CD14-positive monocyte (primary cell): ENCODE measurements at regions not wholly inside any gene's neighbourhood (a gene's known extent, or its start where the extent isn't known, plus 50 kb on each side); places are given as distances from the start of the nearest gene placed in this dataset.

ENCODE experiments used
- DNase-seq, 3 donors: peaks; one replicate each; pipeline ENCODE4 v3.0.0-alpha.2; 2011 to 2022
- H2AFZ ChIP-seq: 2 replicates; pipeline ENCODE4 v1.6.0; 2012; ENCODE audit warnings: mild to moderate bottlenecking, low read depth, low read length, inconsistent platforms; ENCODE audit not compliant: insufficient read depth, poor library complexity, severe bottlenecking
- H3K27ac ChIP-seq, 2 donors: 1 replicate in 1 of 2; 2 replicates in 1 of 2; pipeline ENCODE4 v1.5.1; 2012 to 2013; ENCODE audit warnings: low read length in 2 of 2, control low read depth in 1 of 2, inconsistent platforms in 1 of 2, low read depth in 1 of 2, mild to moderate bottlenecking in 1 of 2
- H3K27me3 ChIP-seq, 2 donors: one replicate each; pipeline versions ENCODE4 v1.6.0 to v1.6.1; 2011 to 2013; ENCODE audit warnings: low read length in 2 of 2; ENCODE audit not compliant: control insufficient read depth in 2 of 2, insufficient read depth in 2 of 2
- H3K36me3 ChIP-seq, 2 donors: replicated peaks in 1 of 2; 1 replicate in 1 of 2; 2 replicates in 1 of 2; pipeline versions ENCODE4 v1.5.1 to v1.6.1; 2012 to 2013; ENCODE audit warnings: low read length in 2 of 2, control low read depth in 1 of 2, inconsistent platforms in 1 of 2, mild to moderate bottlenecking in 1 of 2; ENCODE audit not compliant: insufficient read depth in 2 of 2, control insufficient read depth in 1 of 2
- H3K4me1 ChIP-seq, 2 donors: 1 replicate in 1 of 2; 2 replicates in 1 of 2; pipeline versions ENCODE4 v1.5.1 to v1.6.1; 2012 to 2013; ENCODE audit warnings: low read length in 2 of 2, control low read depth in 1 of 2, inconsistent platforms in 1 of 2, mild to moderate bottlenecking in 1 of 2, moderate library complexity in 1 of 2; ENCODE audit not compliant: insufficient read depth in 2 of 2, control insufficient read depth in 1 of 2
- H3K4me2 ChIP-seq: replicated peaks from 2 replicates; pipeline ENCODE3; 2012; ENCODE audit warnings: low read length, moderate library complexity, mild to moderate bottlenecking; ENCODE audit not compliant: poor library complexity, severe bottlenecking; ENCODE audit errors: extremely low read depth
- H3K4me3 ChIP-seq, 3 experiments: fragments of 200-600 bp in 1 of 3; sonication (generic) in 1 of 3; replicated peaks in 1 of 3; 1 replicate in 2 of 3; 2 replicates in 1 of 3; pipeline ENCODE4 v1.5.1; 2011 to 2013; ENCODE audit warnings: low read length in 3 of 3, mild to moderate bottlenecking in 3 of 3, control low read depth in 2 of 3, low read depth in 2 of 3, inconsistent platforms in 1 of 3, moderate library complexity in 1 of 3
- H3K79me2 ChIP-seq: 2 replicates; pipeline ENCODE4 v1.6.0; 2012; ENCODE audit warnings: mild to moderate bottlenecking, control low read depth, inconsistent platforms, low read length, moderate library complexity; ENCODE audit not compliant: insufficient read depth
- H3K9ac ChIP-seq: 2 replicates; pipeline ENCODE4 v1.6.0; 2017; ENCODE audit warnings: low read length, mild to moderate bottlenecking; ENCODE audit not compliant: insufficient read depth, poor library complexity, severe bottlenecking
- H3K9me3 ChIP-seq, 2 donors: replicated peaks in 1 of 2; 1 replicate in 1 of 2; 2 replicates in 1 of 2; pipeline versions ENCODE4 v1.5.1 to v1.6.1; 2012 to 2013; ENCODE audit warnings: low read length in 2 of 2, control low read depth in 1 of 2; ENCODE audit not compliant: control insufficient read depth in 1 of 2, insufficient read depth in 1 of 2
- H4K20me1 ChIP-seq: 2 replicates; pipeline ENCODE4 v1.6.0; 2012; ENCODE audit warnings: mild to moderate bottlenecking, low read length, control low read depth, moderate library complexity; ENCODE audit not compliant: insufficient read depth
- H3K27ac Mint-ChIP-seq, 7 donors: one replicate each; pipeline ENCODE4 v1.8.0; 2020; ENCODE audit warnings: mild to moderate bottlenecking in 7 of 7, mixed read lengths in 7 of 7, moderate library complexity in 6 of 7, inconsistent platforms in 2 of 7
- H3K27me3 Mint-ChIP-seq, 3 donors: one replicate each; pipeline ENCODE4 v1.8.0; 2021 to 2022; ENCODE audit warnings: low read depth in 3 of 3, mild to moderate bottlenecking in 3 of 3, mixed read lengths in 3 of 3, moderate library complexity in 3 of 3, inconsistent platforms in 1 of 3
- H3K36me3 Mint-ChIP-seq, 2 donors: one replicate each; pipeline ENCODE4 v1.8.0; 2020; ENCODE audit warnings: mixed read lengths in 2 of 2, inconsistent platforms in 1 of 2, mild to moderate bottlenecking in 1 of 2
- H3K4me1 Mint-ChIP-seq: one replicate; pipeline ENCODE4 v1.8.0; 2020; ENCODE audit warnings: mild to moderate bottlenecking, mixed read lengths
- H3K4me3 Mint-ChIP-seq, 2 donors: one replicate each; pipeline ENCODE4 v1.8.0; 2020; ENCODE audit warnings: mild to moderate bottlenecking in 2 of 2, mixed read lengths in 2 of 2, moderate library complexity in 1 of 2
- H3K9me3 Mint-ChIP-seq, 7 donors: one replicate each; pipeline ENCODE4 v1.8.0; 2020 to 2022; ENCODE audit warnings: mixed read lengths in 7 of 7, mild to moderate bottlenecking in 6 of 7, moderate library complexity in 6 of 7, inconsistent platforms in 2 of 7
- WGBS: methylation state at CpG from one replicate; pipeline ENCODE4 v1.1.5; 2013; ENCODE audit warnings: missing lambda C conversion rate; ENCODE audit not compliant: insufficient coverage; 5-methylcytosine and 5-hydroxymethylcytosine counted together
- intact Hi-C, 2 donors: fragments of 100-400 bp; cut with micrococcal nuclease; formaldehyde crosslinking; loops; one replicate each; pipeline versions ENCODE4 v1.15.0 to v1.15.1; 2023
- TF ChIP-seq, protein P1 (sequence below): fragments of 200-600 bp; IDR thresholded peaks from one replicate; pipeline ENCODE4 v1.8.0; 2022; ENCODE audit warnings: antibody characterized with exemption, mild to moderate bottlenecking

DNA sequence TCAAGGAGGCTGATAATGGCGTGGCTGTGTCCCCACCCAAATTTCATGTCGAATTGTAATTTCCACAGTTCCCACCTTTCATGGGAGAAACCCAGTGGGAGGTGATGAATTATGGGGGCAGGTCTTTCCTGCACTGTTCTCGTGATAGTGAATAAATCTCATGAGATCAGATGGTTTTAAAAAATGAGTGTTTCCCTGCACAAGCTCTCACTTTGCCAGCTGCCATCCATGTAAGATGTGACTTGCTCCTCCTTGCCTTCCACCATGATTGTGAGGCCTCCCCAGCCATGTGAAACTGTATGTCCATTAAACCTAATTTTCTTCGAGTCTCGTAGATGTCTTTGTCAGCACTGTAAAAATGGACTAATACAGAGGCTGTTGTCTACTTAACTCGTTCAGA lies 488.3 kb downstream of the SPRY1 start:
- Histone ChIP-seq H2AFZ (no peak overlapping the region), H3K4me3 (no peak overlapping the region), H3K9me3 (peaks cover 0 to 4% of the 10 kb centered on the region in 2 donors), H3K4me1 (no peaks in the 10 kb centered on the region), H3K27me3 (no peaks in the 10 kb centered on the region), H3K27ac (no peak overlapping the region), H3K36me3 (no peaks in the 10 kb centered on the region), H3K79me2 (no peaks in the 10 kb centered on the region), H4K20me1 (no peaks in the 10 kb centered on the region), H3K9ac (no peak overlapping the region), H3K4me2 (no peak overlapping the region)
- H3K36me3 Mint-ChIP-seq = no peaks in the 10 kb centered on the region
- H3K27ac Mint-ChIP-seq = no peak overlapping the region
- H3K27me3 Mint-ChIP-seq = no peaks in the 10 kb centered on the region
- TF ChIP-seq, protein P1, sequence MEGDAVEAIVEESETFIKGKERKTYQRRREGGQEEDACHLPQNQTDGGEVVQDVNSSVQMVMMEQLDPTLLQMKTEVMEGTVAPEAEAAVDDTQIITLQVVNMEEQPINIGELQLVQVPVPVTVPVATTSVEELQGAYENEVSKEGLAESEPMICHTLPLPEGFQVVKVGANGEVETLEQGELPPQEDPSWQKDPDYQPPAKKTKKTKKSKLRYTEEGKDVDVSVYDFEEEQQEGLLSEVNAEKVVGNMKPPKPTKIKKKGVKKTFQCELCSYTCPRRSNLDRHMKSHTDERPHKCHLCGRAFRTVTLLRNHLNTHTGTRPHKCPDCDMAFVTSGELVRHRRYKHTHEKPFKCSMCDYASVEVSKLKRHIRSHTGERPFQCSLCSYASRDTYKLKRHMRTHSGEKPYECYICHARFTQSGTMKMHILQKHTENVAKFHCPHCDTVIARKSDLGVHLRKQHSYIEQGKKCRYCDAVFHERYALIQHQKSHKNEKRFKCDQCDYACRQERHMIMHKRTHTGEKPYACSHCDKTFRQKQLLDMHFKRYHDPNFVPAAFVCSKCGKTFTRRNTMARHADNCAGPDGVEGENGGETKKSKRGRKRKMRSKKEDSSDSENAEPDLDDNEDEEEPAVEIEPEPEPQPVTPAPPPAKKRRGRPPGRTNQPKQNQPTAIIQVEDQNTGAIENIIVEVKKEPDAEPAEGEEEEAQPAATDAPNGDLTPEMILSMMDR = no peak
- peaks cover 0 to 10% (median 6%) of the 10 kb centered on the region in 7 donors for H3K9me3 Mint-ChIP-seq
- no CpG with 5 or more reads among the region's 6 CpGs for WGBS
- no peak overlapping the region for H3K4me3 Mint-ChIP-seq
- intact Hi-C loops = no loop called here
- no peaks in the 10 kb centered on the region for H3K4me1 Mint-ChIP-seq
- no peak for DNase-seq

DNA sequence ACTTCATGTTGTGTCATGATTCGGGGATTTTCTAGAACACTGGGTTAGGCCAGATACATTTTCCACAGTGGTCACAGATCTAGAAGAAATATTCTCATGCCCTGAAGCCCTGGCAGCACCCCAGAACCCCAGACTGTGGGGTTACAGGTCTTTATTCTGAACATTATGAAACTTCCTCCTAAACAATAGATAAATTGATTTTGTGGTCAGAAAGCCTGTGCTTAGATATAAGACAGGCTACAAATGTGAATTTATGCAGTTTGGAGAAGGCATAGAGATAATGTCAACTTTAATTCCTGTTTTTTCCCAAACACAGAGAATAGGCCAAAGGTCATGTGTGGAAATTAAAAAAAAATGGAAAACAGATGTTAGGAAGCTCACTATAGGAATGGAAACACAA lies 492.9 kb downstream of the SPRY1 start:
- no peak overlapping the region for H3K27ac ChIP-seq
- H3K4me1 ChIP-seq = no peaks in the 10 kb centered on the region
- no peak overlapping the region for H2AFZ ChIP-seq
- Mint-ChIP-seq H3K4me1 (peaks cover 6% of the 10 kb centered on the region), H3K9me3 (peaks cover 0 to 6% (median 5%) of the 10 kb centered on the region in 7 donors), H3K36me3 (no peaks in the 10 kb centered on the region), H3K4me3 (no peak overlapping the region), H3K27me3 (no peaks in the 10 kb centered on the region), H3K27ac (no peak overlapping the region)
- TF ChIP-seq, protein P1 = no peak
- no peak overlapping the region for H3K4me2 ChIP-seq
- no peaks in the 10 kb centered on the region for H3K79me2 ChIP-seq
- H3K9me3 ChIP-seq = peaks cover 0 to 4% of the 10 kb centered on the region in 2 donors
- intact Hi-C loops = no loop called here
- no CpG with 5 or more reads among the region's 1 CpG for WGBS
- no peak overlapping the region for H3K9ac ChIP-seq
- H3K27me3 ChIP-seq = no peaks in the 10 kb centered on the region
- no peaks in the 10 kb centered on the region for H3K36me3 ChIP-seq
- no peaks in the 10 kb centered on the region for H4K20me1 ChIP-seq
- no peak overlapping the region for H3K4me3 ChIP-seq
- DNase-seq = no peak
